CD4-positive, alpha-beta T cell treated with Interleukin-17A for 4 hours (primary cell): ENCODE measurements at regions not wholly inside any gene's neighbourhood (a gene's known extent, or its start where the extent isn't known, plus 50 kb on each side); places are given as distances from the start of the nearest gene placed in this dataset.

Experiments
- DNase-seq: peaks from one replicate; pipeline ENCODE4 v3.0.0-alpha.2; 2020; ENCODE audit warnings: mixed read lengths

DNA sequence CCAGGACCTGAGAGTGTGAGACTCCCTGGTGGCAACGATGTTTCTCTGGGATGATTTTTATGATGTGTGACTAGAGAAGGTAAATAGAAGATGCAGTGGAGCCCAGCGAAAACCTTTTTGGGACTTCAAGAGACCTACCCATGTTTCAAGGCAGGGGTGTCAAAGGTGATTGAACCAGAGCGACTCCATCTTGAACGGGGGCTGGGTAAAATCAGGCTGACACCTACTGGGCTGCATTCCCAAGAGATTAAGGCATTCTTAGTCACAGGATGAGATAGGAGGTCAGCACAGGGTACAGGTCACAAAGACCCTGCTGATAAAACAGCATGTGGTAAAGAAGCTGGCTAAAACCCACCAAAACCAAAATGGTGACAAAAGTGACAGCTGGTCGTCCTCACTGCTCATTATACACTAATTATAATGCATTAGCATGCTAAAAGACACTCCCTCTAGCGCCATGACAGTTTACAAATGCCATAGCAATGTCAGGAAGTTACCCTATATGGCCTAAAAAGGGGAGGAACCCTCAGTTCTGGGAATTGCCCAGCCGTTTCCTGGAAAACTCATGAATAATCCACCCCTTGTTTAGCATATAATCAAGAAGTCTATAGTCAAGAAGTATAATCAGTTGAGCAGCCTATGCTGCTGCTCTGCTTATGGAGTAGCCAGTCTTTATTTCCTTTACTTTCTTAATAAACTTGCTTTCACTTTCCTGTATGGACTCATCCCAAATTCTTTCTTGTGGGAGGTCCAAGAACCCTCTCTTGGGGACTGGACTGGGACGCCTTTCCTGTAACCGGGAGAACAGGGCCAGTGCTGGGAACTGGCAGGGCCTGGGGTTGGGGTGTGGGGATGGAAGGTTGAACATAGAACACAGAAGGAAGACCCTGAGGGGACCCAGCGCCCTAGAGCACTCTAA lies 526.4 kb downstream of the QKI start:
- no peak for DNase-seq

DNA sequence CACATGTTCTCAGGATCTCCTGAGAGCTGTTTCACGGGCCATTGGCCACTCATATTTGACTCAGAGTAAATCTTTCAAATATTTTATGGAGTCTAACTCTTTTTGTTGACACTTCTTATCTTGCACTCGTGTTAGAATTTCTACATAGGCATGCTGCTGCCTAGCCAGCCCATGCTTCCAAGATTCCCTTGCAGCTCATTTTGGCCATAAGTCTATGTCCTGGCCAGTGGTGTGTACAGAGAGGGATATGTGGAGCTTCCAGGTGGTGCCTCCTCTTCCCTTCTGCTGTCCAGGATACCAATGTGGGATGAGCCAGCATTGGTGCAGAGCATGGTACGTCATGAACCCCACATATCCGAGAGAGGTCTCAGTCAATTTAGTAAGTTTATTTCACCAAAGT lies 522.6 kb downstream of the QKI start:
- no peak for DNase-seq

DNA sequence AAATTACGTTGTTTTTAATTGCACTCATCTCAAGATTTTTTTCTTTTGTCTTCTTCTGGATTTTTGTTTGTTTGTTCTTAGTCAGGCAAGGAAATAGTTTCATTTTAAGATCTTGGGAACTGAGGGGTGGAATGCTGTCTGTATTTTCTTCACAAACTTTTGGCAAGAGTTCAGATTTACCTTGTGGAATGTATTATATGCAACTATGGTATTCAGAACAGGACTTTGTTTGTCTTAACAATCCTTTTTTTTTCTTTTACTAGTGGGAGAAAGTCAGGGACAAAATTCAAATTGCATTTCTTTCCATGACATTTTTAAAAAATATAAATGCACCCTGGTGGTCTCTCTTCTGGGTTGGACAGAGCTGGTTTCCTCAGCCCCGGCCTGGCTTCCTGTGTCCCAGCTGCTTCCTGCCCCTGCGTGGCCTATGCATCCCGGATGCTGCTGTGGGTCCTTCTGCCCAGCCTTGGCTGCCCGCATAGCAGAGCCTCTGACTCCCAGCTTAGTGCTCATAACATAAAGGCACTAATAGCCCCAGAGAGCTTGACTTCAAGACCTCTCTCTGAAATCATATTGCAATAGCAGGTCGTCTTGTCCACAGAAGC lies 520.7 kb downstream of the QKI start:
- no peak for DNase-seq

DNA sequence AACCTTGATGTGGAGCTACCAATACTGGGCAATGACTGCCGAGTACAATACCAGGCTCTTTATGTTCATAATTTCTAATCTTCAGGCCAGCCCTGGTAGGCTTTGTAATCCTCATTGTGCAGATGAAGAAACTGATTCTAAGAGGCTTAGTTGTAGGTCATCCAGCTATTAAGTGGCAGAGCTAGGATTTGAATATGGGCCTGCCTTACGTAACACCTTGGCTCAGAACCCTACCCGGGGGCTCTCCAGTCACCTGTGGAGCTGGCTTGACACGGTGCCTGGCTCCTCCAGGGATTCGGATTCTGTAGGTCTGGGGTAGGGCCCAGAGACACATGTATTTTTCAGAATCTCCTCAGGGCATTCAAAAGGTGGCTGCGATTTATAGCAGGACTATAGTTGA lies 515.5 kb downstream of the QKI start:
- DNase-seq = no peak

DNA sequence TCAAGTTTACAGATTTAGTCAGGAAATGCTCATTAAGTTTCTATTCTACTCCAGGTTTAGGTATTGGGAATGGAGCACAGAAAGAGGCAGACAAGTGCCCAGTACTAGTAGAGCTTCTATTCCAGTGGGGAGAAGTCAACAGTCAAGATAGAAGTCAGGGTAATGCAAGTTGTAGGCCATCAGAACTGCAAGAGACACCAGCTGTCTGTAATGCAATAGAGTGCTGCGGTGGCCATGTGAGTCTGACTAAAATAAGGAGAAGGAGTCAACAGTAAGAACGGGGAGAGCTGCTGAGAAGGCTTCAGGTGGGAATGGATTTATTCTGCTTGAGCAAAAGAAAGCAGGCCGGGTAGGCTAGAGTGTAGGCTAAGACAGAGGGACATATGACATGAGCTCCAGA lies 515.0 kb downstream of the QKI start:
- no peak for DNase-seq

DNA sequence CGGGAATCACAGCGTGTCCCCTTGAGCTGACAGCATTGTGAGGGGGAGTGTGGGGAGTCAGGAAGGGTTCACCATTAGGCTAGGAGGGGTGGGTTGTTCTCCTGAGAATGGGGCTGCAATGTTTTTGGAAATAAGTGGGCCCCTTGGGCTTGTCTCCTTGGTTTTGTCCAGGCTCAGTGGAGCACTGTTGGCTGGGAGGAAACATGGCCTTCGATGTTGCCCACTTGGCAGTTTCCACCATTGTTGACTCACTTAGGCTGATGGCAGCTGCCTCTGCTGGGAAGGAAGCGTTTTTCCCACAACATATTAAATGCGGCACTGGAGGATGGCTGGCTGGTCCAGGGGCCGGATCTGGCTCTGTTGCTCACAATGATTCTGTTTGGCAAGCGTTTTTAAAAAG lies 512.1 kb downstream of the QKI start:
- DNase-seq = no peak

DNA sequence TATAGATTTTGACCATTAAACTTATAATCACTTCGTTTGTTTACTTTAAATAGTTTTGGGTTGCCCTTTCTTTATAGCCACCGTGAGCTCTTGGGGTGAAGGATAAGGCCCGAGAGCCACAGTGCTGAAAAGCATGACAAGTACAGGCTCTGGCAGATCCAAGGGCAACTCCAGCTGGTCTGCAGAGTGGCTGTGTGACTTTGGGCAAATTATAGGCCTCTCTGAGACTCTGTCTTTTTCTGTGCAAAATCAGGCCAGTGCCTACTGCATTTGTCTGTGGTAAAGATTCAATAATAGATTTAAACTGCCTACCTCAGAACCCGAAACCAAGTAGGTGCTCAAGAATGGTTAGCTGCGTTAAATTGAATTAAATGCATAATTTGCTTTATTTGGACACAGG lies 511.3 kb downstream of the QKI start:
- DNase-seq = no peak

DNA sequence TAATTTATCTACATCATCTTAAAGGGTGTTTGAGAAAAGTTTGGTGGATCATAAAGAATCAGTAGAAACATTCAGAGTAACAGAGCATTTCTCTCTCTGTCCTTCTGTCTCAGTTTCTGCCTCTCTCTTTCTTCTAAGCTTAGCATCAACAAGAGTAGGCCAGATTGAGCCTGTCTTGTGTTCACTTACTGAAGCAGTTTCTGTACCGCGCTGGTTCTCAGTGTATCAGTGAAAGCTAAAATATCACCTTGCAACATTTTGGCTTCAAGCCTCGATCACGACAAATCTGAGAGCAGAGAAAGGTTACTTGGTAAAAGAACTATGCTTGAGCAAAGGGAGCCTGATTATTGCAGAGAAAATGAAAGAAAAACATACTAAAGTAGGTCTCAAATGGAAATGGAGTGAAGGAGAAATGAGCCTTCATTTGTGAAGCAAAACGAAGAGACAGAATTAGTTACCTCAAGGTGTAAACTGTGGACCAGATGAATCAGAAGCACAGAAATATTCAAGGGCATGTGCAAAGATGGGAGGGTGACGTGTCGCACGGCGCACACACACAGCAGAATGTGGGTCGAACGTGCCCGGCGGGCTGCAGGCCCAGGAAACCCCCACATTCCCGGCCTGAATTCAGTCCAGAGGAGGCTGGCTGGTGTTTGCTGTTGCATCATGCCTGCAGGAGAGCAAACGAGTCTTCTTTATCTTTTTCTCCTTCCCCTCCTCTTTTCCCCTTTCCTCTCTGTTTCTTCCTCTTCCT lies 509.3 kb downstream of the QKI start:
- DNase-seq = no peak

DNA sequence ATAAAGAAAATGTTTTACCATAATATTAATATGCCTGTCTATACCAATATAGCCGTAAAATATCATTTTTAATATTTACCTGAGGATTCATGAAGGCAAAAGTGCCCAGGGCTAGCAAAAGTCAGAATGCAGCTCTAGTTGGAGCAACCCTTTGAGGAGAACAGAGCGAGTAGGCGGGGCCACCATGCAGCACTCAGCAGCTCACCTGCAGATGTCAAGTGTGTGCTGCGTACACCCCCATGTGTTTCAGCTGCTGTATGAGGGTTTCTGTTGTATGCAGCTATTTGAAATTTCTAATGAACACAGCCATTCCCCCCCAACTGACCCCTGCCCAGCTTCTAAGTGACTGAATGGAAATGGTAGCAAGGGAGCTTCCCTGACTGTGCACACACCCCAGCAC lies 508.0 kb downstream of the QKI start:
- no peak for DNase-seq

DNA sequence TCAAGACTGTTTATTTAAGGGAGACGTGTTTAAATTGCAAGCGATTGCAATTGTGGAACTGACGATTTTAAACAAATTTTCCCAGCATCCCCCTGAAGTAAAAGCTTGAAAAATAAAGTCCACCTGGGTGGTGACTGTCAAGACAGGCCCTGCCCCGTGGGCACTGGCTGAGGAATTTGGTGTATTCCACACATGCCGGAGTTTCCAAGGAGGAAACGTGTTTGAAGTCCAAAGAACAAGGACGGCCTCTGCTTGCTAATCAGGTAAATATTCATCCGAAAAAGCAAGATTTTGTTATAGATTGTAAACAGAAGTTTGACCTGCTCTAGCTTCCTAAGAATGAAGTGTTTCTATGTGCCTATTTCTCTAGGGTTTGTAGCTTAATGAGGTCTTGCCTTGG lies 505.1 kb downstream of the QKI start:
- DNase-seq = no peak

DNA sequence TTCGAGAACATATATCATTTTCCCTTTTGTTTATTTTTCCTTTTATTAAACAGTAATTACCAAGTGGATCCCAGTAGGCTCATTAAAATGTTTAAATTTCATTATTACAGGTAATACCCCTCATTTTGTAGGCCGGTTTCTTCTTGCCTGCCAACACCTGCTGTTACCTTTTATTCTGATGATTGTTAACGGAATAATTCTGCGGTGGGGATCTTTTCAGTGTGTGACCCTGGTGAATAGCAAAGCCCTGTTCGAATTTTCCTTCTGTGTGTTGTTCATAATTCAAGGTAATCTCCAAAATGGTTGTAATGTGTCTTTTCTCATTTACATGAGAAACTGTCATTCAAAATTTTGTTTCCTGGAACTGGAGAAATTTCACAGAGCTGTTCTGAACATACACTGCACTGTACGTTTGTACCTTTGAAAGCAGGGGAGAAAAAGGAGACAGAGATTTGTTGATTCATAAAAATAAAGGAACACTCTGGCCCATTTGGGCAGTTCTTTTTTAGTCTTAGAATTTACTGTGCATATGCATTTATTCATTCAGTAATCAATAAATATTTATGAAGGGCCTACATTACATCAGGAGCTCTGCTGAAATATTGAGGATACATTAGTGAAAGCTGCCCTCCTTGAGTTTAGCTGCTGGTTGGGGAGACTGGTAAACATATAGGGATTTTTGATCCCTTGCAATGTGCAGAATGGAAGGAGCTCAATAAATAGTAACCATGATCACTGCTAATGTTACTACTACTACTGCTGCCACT lies 502.0 kb downstream of the QKI start:
- DNase-seq = no peak

DNA sequence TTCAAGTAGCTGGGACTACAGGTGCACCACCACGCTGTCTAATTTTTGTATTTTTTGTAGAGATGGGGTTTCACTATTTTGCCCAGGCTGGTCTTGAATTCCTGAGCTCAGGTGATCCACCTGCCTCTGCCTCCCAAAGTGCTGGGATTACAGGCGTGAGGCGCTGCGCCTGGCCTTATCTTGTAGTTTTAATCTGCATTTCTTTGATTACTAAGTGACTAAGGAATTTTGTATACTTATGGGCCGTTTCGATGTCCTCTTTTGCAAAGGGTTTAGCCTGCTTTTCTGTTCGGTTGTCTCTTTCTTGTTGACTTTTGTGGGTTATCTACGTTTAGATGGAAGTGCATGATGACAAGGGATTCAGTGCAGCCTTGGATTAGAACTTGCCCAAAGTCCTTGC lies 500.6 kb downstream of the QKI start:
- DNase-seq = no peak

DNA sequence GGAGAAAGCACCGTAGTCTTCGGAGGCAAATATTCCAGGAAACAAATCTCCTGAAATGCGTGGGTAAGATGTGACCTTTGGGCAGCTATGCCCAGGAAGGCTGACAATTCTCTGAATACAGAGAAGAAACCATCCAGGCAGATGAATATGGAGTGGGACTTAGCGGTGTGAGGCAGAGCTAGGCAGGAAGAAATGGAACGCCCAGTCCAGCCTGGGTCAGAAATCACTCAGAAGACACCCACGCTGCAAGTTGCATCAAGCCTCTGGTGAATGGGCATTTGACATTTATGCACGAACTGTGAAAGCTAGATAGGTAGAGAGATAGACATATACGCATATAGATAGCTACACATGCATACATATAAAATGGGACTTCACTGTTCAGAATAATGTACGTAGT lies 498.5 kb downstream of the QKI start:
- no peak for DNase-seq

DNA sequence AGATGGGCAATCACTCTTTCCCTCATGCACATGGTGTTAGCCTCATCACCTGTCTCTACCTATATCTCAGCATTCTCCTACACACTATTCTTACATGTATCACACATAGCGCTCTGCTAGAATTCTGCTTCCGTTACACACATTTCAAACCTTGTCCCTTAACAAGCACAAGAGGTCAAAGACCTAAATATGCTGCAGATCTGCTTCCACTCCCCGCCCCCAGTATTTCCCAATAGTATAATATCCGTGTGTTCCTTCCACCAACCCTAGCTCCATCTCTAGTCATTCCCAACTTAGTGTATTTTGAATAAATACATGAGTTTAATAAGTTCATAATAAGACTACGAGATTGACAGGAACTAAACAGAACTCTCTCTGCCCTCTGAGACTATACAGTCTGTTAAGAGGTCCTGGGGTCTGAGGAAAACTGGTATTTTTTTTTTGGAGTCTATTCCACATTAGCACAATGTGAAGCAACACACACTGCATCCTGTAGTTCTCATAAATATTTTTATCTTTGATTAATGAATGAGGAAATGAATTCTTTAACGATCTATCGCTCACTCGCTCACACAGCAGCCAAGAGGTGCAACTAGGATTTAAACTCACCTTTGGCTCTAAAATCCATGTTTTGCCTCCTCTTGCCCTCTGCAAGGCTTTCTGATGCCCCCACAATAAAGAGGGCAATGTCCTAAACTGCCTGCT lies 491.6 kb downstream of the QKI start:
- DNase-seq = no peak

DNA sequence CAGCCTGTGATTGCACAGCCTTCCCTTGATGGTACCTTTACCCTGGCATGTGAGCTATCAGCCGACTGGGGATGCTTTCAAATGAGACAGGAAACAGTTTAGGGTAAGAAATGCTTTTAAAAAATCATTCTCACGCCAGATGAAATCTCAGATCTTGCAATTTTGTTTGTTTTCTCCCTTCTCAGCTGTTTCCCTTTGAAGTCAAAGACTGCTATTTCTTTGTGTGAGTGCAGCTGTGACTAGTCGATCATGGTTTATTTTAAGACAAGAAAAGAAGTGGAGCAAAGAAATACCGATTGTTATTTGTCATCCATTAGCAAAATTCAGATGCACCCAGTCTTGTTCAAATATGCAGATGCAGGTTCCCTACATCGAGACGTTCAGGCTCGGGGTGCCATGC lies 489.7 kb downstream of the QKI start:
- DNase-seq = no peak

DNA sequence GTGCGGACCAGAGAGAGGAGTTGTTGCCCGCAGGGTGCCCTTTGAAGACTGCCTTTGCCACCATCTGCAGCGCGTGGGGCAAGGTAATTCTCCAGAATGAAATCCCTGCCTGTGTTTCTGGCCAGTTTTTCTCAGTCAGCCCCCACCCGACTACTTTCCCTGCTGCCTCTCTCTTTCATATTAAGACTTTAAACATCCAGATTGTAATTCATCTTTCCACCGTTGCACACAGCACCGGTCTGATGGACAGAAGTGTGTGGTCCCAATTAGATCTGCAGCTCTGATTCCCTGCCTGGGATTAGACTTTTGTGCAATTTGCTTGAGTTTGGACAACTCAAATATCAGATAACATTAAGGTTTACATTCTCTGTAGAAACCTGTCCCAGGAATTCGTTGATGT lies 489.0 kb downstream of the QKI start:
- DNase-seq = no peak

DNA sequence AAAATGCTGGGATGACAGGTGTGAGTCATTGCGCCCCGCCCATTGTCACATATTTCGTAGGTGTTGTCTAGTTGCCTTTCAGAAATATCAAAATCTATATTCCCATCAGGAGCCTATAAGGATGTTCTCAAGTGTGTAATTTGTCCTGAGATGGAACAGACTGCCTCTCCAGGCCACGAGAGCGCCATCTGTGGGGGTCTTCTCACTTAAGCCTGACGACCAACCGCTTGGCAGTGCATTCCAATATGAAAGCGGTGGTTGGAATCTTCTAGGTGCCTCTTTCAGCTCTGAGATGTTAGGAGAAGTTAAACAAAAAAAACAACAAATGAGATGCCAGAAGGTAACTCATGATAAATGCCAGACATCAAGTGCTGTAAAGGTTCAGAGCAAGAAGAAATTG lies 488.5 kb downstream of the QKI start:
- no peak for DNase-seq

DNA sequence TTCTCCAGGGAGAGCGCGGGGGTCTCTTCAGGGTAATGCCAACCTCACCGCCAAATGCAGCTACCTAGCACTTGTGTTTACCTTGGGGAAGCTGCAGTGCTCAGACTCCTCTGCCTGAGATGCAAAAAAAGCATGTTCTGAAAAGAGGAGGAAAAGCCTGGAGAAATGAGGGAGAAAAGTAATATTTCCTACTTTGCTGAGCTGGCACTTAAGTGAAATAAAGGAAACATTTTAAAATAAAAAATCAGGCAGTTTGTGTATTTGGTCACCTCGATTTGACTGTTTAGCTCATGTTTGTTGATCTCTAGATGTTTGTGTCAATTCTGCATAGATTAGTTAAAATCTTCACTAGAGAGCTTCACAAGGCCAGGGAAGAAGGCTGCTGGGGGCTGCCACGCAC lies 487.2 kb downstream of the QKI start:
- DNase-seq = no peak

DNA sequence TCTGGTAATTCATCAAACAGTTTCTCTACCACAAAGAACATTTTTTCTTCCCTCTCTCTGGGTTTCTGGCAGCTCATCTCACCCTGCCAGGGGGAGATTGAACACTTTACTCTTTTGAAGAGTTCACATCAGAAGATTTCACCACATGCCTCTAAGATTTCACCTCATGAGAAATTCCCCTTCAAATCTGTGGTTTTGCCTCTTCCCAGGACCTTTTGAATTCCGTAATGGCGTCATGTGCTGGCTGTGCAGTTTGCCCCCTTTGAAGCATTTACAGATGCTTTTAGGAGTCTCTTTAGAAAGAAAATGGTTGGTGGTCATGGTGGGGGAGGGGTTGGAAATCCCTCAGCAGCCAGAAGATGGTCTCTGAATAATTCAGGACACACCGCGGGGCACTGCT lies 486.1 kb downstream of the QKI start:
- DNase-seq = no peak

DNA sequence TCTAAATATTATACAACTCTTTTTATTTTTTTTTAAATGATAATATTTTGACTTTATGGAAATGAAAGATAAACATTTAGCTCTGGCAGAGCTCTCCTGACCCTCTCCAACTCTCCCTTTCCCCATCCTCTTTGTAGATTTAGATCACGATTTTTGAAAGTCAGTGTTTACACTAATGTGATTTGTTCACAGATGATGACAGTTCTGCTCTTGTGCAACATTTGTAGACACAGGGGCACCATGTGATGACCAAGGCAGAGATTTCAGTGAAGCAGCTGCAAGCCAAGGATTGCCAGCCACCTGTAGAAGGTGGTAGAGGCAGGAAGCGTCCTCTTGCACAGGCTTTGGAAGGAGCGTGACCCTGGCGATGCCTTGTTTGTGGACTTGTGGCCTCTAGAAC lies 483.2 kb downstream of the QKI start:
- no peak for DNase-seq

DNA sequence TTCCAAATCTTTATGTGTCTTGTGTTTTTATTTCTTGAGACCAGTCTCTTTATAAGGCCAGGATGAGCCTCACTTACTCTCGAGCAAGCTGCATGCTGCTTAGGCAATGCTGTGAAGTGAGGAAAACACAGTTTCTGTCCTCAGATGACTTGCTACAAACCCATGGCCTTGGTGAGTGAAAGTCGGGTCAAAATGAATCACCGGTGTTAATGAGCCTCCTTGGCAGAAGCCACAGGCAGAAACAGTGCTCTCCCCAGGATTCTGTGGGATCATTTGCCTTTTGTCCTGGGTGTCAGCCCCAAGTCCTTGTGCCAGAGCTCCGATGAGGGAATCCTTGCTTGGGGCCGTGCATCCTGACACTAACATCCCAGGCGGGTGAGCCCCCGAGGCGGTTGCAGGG lies 482.5 kb downstream of the QKI start:
- no peak for DNase-seq

DNA sequence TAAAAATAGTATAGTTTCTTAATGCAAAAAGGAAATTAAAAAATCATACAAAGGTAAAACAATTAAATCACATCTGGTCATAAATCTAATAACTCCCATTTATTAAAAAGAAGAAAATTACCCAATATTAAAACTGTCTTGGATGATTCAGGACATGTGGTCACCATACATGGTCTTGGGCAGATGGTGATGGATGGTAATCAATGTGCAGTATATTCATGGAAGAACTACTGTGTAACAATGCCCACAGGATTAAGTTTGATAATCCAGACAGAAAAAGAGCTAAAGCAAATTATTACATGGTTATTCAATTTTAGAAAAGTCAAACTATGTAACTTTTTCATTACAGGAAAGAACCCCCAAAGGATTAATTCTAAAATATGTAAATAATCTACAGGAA lies 480.6 kb downstream of the QKI start:
- no peak for DNase-seq
